NAMALWA (cell line): ENCODE measurements at regions not wholly inside any gene's neighbourhood (a gene's known extent, or its start where the extent isn't known, plus 50 kb on each side); places are given as distances from the start of the nearest gene placed in this dataset.
A peak's percentile ranks its signal among the peaks of the same experiment; 100 is the strongest.

Source experiments
- DNase-seq: peaks from one replicate; pipeline ENCODE4 v3.0.0-alpha.2; 2015; ENCODE audit warnings: low spot score

- DNase-seq: no peak
Observed at GRCh38 chr15:98561169-98561941, 87.0 kb upstream of the IGF1R start.

DNA sequence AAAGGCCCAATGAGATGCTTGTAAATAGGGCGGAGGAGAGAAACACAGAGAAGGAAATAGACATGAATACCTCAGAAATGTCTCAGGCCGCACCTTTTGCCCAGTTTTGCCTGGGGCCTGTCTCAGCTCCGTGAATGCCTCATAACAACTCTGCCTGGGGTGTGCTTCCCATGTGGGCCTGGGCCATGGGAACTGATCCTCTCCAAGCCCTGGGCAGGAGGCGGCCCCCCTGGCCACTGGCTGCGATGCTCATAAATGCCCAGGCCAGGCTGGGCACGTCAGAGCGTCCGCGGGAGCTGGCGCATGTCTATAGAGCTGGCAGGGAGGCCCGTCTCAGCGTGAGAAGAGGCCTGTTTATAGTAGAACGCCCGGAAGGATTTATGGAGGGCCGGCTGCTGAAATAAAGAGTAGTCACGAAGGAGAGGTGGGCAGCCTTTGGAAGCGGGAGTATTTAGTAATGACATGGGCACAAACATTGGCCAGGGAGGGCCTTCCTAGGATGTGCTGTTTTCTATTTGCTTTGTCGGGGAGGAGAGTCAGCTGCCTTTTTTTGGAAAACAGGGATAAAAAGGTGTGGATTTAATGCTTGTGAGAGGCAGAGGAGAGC, 85.9 kb upstream of the IGF1R start:
- DNase-seq: no peak

DNA sequence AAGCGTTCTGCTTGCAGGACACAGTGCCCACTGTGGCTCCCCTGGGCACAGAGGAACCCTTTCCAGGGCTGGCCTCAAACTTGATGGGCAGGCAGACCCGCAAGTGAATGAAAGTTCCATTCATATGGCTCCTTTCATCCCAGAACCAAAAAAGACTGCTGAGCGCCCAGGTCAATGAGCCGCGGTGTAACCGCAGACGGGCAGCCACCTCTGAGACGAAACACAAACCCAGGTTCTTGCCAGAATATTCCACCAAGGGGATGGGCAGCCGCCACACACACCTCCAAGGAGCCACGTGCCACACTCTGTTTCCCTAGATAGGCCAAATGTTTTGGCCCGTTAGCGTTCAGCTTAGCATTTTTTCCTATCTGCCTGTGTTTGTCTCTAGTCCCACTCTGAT, 82.8 kb upstream of the IGF1R start:
- DNase-seq: no peak

- no peak for DNase-seq
Observed at GRCh38 chr15:98567951-98568350, 80.4 kb upstream of the IGF1R start.

DNA sequence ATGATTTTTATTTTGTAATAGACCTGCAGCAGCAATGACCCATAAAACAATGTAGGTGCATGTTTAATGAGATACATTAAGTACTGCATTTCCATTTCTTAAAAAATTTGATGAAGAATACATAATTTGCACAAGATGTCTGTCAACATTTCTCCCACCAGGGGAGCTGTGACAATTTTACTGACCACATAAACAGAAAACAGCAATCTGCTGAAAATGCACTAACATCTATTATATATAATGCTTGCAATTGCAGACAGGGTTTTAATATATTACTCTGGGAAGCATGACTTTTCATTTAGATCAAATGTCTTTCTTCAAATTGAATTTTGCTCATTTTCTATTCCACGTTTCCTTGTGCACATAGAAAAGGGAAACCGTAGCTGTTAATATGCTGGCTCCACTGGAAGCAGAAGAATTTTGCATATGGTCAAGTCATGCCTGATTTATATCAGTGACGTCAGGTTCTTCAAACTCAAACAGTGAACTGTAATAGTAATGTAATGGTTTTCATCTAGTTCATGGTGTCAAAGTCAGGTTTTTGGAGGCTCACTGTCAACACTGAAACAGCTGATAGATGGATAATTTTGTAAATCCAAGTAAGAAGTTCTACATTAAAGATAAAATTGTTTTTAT, 79.8 kb upstream of the IGF1R start:
- peak; percentile 40 for DNase-seq

DNA sequence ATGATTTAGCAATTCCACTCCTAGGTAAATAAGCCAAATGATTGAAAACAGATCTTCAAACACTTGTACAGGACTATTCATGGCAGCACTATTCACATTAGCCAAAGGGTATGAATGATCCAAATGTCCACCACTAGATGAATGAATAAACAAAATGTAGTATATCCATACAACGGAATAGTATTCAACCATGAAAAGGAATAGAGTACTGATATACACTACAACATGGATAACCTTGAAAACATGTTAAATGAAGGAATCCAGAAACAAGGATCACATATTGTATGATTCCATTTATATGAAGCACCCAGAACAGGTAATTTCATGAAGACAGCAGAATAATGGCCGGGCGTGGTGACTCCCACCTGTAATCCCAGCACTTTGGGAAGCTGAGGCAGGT, 78.2 kb upstream of the IGF1R start:
- no peak for DNase-seq

GRCh38 chr15:98580572-98580971, 67.8 kb upstream of the IGF1R start:
- DNase-seq: no peak

GRCh38 chr15:98581715-98582114, 66.6 kb upstream of the IGF1R start:
- peak; percentile 21 for DNase-seq

- no peak for DNase-seq
Observed at GRCh38 chr15:98582900-98583554, 65.3 kb upstream of the IGF1R start.

GRCh38 chr15:98583771-98584430, 64.4 kb upstream of the IGF1R start:
- DNase-seq: no peak

GRCh38 chr15:98586066-98586465, 62.3 kb upstream of the IGF1R start:
- DNase-seq: no peak

GRCh38 chr15:98592136-98592535, 56.2 kb upstream of the IGF1R start:
- DNase-seq: no peak

DNA sequence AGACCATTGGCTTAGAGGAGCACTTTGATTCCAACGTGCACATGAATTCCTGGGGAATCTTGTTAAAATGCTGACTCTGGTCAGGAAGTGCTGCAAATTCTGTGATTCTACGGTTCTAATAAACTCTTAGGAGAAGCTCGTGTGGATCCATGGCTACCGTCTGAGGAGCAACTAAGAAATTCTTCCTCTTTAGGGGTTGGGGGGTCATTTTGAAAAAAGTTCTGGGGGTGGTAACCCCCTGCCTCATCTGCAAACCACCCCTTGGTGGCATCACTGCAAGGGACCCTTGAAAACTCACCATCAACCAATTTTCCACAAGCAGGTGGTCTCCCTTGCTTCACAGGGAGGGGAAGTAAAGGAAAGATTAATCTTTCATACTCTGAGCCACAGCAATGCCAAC, 52.2 kb upstream of the IGF1R start:
- DNase-seq: no peak

- no peak for DNase-seq
Observed at GRCh38 chr15:98596885-98597392, 51.4 kb upstream of the IGF1R start.

DNA sequence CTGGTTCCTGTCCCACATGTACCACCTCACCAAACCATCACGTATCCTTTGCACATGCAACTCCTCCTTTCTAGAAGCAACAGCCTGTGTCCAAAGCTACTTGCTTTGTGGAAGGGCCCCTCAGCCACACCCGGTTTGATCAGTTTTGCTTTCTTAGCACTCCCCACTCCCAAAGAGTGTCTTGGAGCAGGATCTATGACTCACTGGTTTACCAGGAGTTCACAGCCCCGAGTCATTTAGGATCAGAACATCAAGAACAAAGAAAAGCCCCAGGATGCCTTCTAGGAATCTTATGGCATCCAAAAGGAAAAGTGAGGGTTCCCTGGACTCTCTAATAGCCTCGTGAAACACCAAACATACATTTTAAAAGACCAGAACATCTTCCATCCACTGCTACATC, 50.7 kb upstream of the IGF1R start:
- DNase-seq: no peak
